DND-41 (cell line): ENCODE measurements at regions not wholly inside any gene's neighbourhood (a gene's known extent, or its start where the extent isn't known, plus 50 kb on each side); places are given as distances from the start of the nearest gene placed in this dataset.

Experiments used
- EZH2 ChIP-seq: IDR thresholded peaks from 3 replicates; pipeline ENCODE4 v1.6.1; 2012; ENCODE audit warnings: borderline replicate concordance, low read depth, mild to moderate bottlenecking, moderate library complexity, low read length, inconsistent platforms; ENCODE audit not compliant: severe bottlenecking
- TF ChIP-seq, protein P1 (sequence below): IDR thresholded peaks from 2 replicates; pipeline ENCODE4 v1.5.1; 2012; ENCODE audit warnings: borderline replicate concordance, low read length, moderate library complexity, mild to moderate bottlenecking; ENCODE audit not compliant: poor library complexity, severe bottlenecking; ENCODE audit errors: extremely low read depth

DNA sequence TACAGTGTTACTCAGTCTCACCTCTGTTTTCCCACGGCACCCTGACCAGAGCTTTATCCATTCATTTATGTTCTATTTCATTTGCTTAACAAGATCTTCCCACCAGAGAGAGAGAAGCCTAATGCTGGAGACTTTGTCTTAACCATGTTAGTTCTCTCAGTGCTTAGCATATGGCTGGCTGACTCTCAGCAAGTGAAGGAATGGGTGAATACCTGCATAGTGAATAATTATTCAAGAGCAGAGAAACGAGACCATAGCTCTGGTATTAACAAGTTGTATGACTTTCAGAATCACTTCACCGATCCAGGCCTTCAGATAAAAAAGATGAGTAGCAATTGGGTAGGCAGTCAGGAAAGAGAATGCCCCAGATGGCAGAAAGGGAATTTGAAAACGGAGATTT is 686.3 kb downstream of the LIG4 start:
- TF ChIP-seq EZH2 = no peak
- TF ChIP-seq, protein P1, sequence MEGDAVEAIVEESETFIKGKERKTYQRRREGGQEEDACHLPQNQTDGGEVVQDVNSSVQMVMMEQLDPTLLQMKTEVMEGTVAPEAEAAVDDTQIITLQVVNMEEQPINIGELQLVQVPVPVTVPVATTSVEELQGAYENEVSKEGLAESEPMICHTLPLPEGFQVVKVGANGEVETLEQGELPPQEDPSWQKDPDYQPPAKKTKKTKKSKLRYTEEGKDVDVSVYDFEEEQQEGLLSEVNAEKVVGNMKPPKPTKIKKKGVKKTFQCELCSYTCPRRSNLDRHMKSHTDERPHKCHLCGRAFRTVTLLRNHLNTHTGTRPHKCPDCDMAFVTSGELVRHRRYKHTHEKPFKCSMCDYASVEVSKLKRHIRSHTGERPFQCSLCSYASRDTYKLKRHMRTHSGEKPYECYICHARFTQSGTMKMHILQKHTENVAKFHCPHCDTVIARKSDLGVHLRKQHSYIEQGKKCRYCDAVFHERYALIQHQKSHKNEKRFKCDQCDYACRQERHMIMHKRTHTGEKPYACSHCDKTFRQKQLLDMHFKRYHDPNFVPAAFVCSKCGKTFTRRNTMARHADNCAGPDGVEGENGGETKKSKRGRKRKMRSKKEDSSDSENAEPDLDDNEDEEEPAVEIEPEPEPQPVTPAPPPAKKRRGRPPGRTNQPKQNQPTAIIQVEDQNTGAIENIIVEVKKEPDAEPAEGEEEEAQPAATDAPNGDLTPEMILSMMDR = no peak
